Natural killer cell (primary cell): ENCODE measurements at regions not wholly inside any gene's neighbourhood (a gene's known extent, or its start where the extent isn't known, plus 50 kb on each side); places are given as distances from the start of the nearest gene placed in this dataset.

Experiments used
- ATAC-seq, 3 donors: fragments of 150-1000 bp in 2 of 3; fragments of 200-7000 bp in 1 of 3; cut with Tn5 transposase; 1 replicate in 1 of 3; 2 replicates in 2 of 3; pipeline ENCODE4 v1.10.0; 2021; ENCODE audit warnings: mild to moderate bottlenecking in 2 of 3, moderate library complexity in 2 of 3
- DNase-seq, 2 donors: peaks; one replicate each; pipeline versions ENCODE4 v3.0.0 to v3.0.0-alpha.2; 2013 to 2021; ENCODE audit warnings: mixed read lengths in 1 of 2
- H3K27ac ChIP-seq: one replicate; pipeline ENCODE4 v1.5.1; 2013; ENCODE audit warnings: mild to moderate bottlenecking, low read length
- H3K27me3 ChIP-seq: one replicate; pipeline ENCODE4 v1.6.1; 2013; ENCODE audit warnings: low read length; ENCODE audit not compliant: control insufficient read depth, insufficient read depth
- H3K36me3 ChIP-seq: one replicate; pipeline ENCODE4 v1.6.1; 2013; ENCODE audit warnings: low read length; ENCODE audit not compliant: control insufficient read depth, insufficient read depth
- H3K4me1 ChIP-seq: one replicate; pipeline ENCODE4 v1.6.1; 2013; ENCODE audit warnings: low read length; ENCODE audit not compliant: control insufficient read depth, insufficient read depth
- H3K4me3 ChIP-seq: one replicate; pipeline ENCODE4 v1.5.1; 2013; ENCODE audit warnings: low read length
- H3K9me3 ChIP-seq: one replicate; pipeline ENCODE4 v1.6.1; 2013; ENCODE audit warnings: low read length; ENCODE audit not compliant: control insufficient read depth, insufficient read depth
- H3K27ac Mint-ChIP-seq, 2 donors: one replicate each; pipeline ENCODE4 v1.8.0; 2022; ENCODE audit warnings: mild to moderate bottlenecking in 2 of 2, mixed read lengths in 2 of 2, moderate library complexity in 1 of 2
- H3K27me3 Mint-ChIP-seq, 2 donors: one replicate each; pipeline ENCODE4 v1.8.0; 2022; ENCODE audit warnings: low read depth in 2 of 2, mixed read lengths in 2 of 2
- H3K36me3 Mint-ChIP-seq: one replicate; pipeline ENCODE4 v1.8.0; 2022; ENCODE audit warnings: mixed read lengths
- H3K4me1 Mint-ChIP-seq, 2 donors: one replicate each; pipeline ENCODE4 v1.8.0; 2022; ENCODE audit warnings: mixed read lengths in 2 of 2
- H3K4me3 Mint-ChIP-seq: one replicate; pipeline ENCODE4 v1.8.0; 2022; ENCODE audit warnings: mild to moderate bottlenecking, moderate library complexity, mixed read lengths
- H3K9me3 Mint-ChIP-seq, 2 donors: one replicate each; pipeline ENCODE4 v1.8.0; 2022; ENCODE audit warnings: mixed read lengths in 2 of 2
- CTCF ChIP-seq: fragments of 200-600 bp; IDR thresholded peaks from one replicate; pipeline ENCODE4 v1.8.0; 2022; ENCODE audit warnings: antibody characterized with exemption
- whole genome bisulfite sequencing: methylation state at CpG from one replicate; pipeline ENCODE4 v1.1.7; 2013; ENCODE audit warnings: missing lambda C conversion rate; ENCODE audit not compliant: insufficient coverage; 5-methylcytosine and 5-hydroxymethylcytosine counted together
- intact Hi-C: fragments of 100-400 bp; cut with micrococcal nuclease; formaldehyde crosslinking; loops from one replicate; pipeline ENCODE4 v1.14.2; 2022

- no peaks in the 10 kb centered on the region for H3K4me1 ChIP-seq
- 53% methylated on average over 5 of the region's 5 CpGs for WGBS
- no peaks in the 10 kb centered on the region for H3K27me3 ChIP-seq
- no peak for TF ChIP-seq CTCF
- H3K27ac ChIP-seq, result no peak overlapping the region
- H3K27ac Mint-ChIP-seq, result no peak overlapping the region
- H3K36me3 ChIP-seq, result no peaks in the 10 kb centered on the region
- H3K4me1 Mint-ChIP-seq, result no peaks in the 10 kb centered on the region
- no peaks in the 10 kb centered on the region for H3K36me3 Mint-ChIP-seq
- H3K9me3 Mint-ChIP-seq, result peaks cover 13 to 18% of the 10 kb centered on the region in 2 donors
- DNase-seq (no peak), ATAC-seq (no peak)
- H3K4me3 ChIP-seq, result no peak overlapping the region
- H3K9me3 ChIP-seq, result peaks cover 3% of the 10 kb centered on the region
- intact Hi-C loops, result no loop called here
- no peaks in the 10 kb centered on the region for H3K27me3 Mint-ChIP-seq
- H3K4me3 Mint-ChIP-seq, result no peak overlapping the region
Measured at GRCh38 chr9:108087781-108088180, 598.2 kb upstream of the KLF4 start.

- Histone ChIP-seq H3K4me1 (no peaks in the 10 kb centered on the region), H3K36me3 (no peaks in the 10 kb centered on the region), H3K9me3 (no peaks in the 10 kb centered on the region), H3K27ac (no peak overlapping the region), H3K4me3 (no peak overlapping the region), H3K27me3 (no peaks in the 10 kb centered on the region)
- WGBS, result 68% methylated on average over 4 of the region's 4 CpGs
- H3K36me3 Mint-ChIP-seq, result no peaks in the 10 kb centered on the region
- intact Hi-C loops, result no loop called here
- TF ChIP-seq CTCF, result no peak
- H3K27me3 Mint-ChIP-seq, result no peaks in the 10 kb centered on the region
- DNase-seq (no peak), ATAC-seq (no peak)
- no peaks in the 10 kb centered on the region for H3K4me1 Mint-ChIP-seq
- H3K27ac Mint-ChIP-seq, result no peak overlapping the region
- H3K9me3 Mint-ChIP-seq, result peaks cover 13 to 19% of the 10 kb centered on the region in 2 donors
- no peak overlapping the region for H3K4me3 Mint-ChIP-seq
Measured at GRCh38 chr9:108086624-108087023, 597.1 kb upstream of the KLF4 start.

GRCh38 chr9:108085294-108085693 lies 595.7 kb upstream of the KLF4 start:
- no peaks in the 10 kb centered on the region for H3K36me3 Mint-ChIP-seq
- H3K27ac Mint-ChIP-seq, result no peak overlapping the region
- DNase-seq, result no peak
- intact Hi-C loops, result no loop called here
- no peak overlapping the region for H3K4me3 ChIP-seq
- H3K27me3 ChIP-seq, result no peaks in the 10 kb centered on the region
- H3K4me3 Mint-ChIP-seq, result no peak overlapping the region
- H3K4me1 Mint-ChIP-seq, result no peaks in the 10 kb centered on the region
- H3K36me3 ChIP-seq, result no peaks in the 10 kb centered on the region
- peaks cover 9 to 15% of the 10 kb centered on the region in 2 donors for H3K9me3 Mint-ChIP-seq
- no peaks in the 10 kb centered on the region for H3K4me1 ChIP-seq
- no peaks in the 10 kb centered on the region for H3K9me3 ChIP-seq
- H3K27ac ChIP-seq, result no peak overlapping the region
- WGBS, result 91% methylated on average over 5 of the region's 6 CpGs
- H3K27me3 Mint-ChIP-seq, result no peaks in the 10 kb centered on the region
- no peak for TF ChIP-seq CTCF
- no peak for ATAC-seq

GRCh38 chr9:108083796-108084352 lies 594.3 kb upstream of the KLF4 start:
- DNase-seq (no peak), ATAC-seq (no peak)
- Mint-ChIP-seq H3K27me3 (no peaks in the 10 kb centered on the region), H3K36me3 (no peaks in the 10 kb centered on the region), H3K9me3 (peaks cover 5 to 10% of the 10 kb centered on the region in 2 donors), H3K4me3 (no peak overlapping the region), H3K27ac (no peak overlapping the region), H3K4me1 (no peaks in the 10 kb centered on the region)
- Histone ChIP-seq H3K36me3 (no peaks in the 10 kb centered on the region), H3K27ac (no peak overlapping the region), H3K4me1 (no peaks in the 10 kb centered on the region), H3K27me3 (no peaks in the 10 kb centered on the region), H3K4me3 (no peak overlapping the region), H3K9me3 (no peaks in the 10 kb centered on the region)
- intact Hi-C loops, result no loop called here
- whole genome bisulfite sequencing, result 88% methylated on average over 3 of the region's 3 CpGs
- TF ChIP-seq CTCF, result no peak
